ENCODE measurements at regions not wholly inside any gene's neighbourhood (a gene's known extent, or its start where the extent isn't known, plus 50 kb on each side); places are given as distances from the start of the nearest gene placed in this dataset.

- no peak overlapping the region for H3K27ac Mint-ChIP-seq (ENCODE audit: low read depth, unreplicated experiment)
Observed at GRCh38 chr12:16453319-16453718, 105.9 kb downstream of the MGST1 start.

GRCh38 chr12:16454481-16454880 is 107.0 kb downstream of the MGST1 start:
- Mint-ChIP-seq H3K27ac (ENCODE audit: low read depth, unreplicated experiment) (no peak overlapping the region), H3K4me1 (ENCODE audit: insufficient read depth, unreplicated experiment) (no peaks in the 10 kb centered on the region), H3K9me3 (ENCODE audit: unreplicated experiment) (no peaks in the 10 kb centered on the region), H3K4me3 (ENCODE audit: unreplicated experiment) (no peak overlapping the region), H3K36me3 (ENCODE audit: insufficient read depth, unreplicated experiment) (no peaks in the 10 kb centered on the region), H3K27me3 (ENCODE audit: insufficient read depth, unreplicated experiment) (no peaks in the 10 kb centered on the region)
- CTCF ChIA-PET = no interaction called here
- no peak for TF ChIP-seq CTCF (IDR thresholded peaks at IDR 0.05; ENCODE audit: unreplicated experiment)
- DNase-seq (ENCODE audit: unreplicated experiment) = peak; percentile 9
- no TSS peak for BruUV-seq (replicated peaks)
- POLR2A ChIA-PET = no interaction called here
- intact Hi-C loops (cut with micrococcal nuclease) = no loop called here

More at GRCh38 chr12:16453319-16453718, 105.9 kb downstream of the MGST1 start:
- Mint-ChIP-seq H3K9me3 (ENCODE audit: unreplicated experiment) (no peaks in the 10 kb centered on the region), H3K36me3 (ENCODE audit: insufficient read depth, unreplicated experiment) (no peaks in the 10 kb centered on the region), H3K4me1 (ENCODE audit: insufficient read depth, unreplicated experiment) (no peaks in the 10 kb centered on the region), H3K4me3 (ENCODE audit: unreplicated experiment) (no peak overlapping the region), H3K27me3 (ENCODE audit: insufficient read depth, unreplicated experiment) (no peaks in the 10 kb centered on the region)
- no TSS peak for BruUV-seq (replicated peaks)
- no peak for DNase-seq (ENCODE audit: unreplicated experiment)
- intact Hi-C loops (cut with micrococcal nuclease) = no loop called here
- TF ChIP-seq CTCF (IDR thresholded peaks at IDR 0.05; ENCODE audit: unreplicated experiment) = no peak
- ChIA-PET POLR2A (no interaction called here), CTCF (interaction anchor here (0.6 kb wide), 2 partner anchors 153 to 219 kb away, joined by 3 read pairs; partner anchors contain the start of gene LMO3)

GRCh38 chr12:16458521-16459078 is 111.2 kb downstream of the MGST1 start:
- no peak for DNase-seq (ENCODE audit: unreplicated experiment)
- Mint-ChIP-seq H3K4me3 (ENCODE audit: unreplicated experiment) (no peak overlapping the region), H3K9me3 (ENCODE audit: unreplicated experiment) (no peaks in the 10 kb centered on the region), H3K4me1 (ENCODE audit: insufficient read depth, unreplicated experiment) (no peaks in the 10 kb centered on the region), H3K36me3 (ENCODE audit: insufficient read depth, unreplicated experiment) (no peaks in the 10 kb centered on the region), H3K27me3 (ENCODE audit: insufficient read depth, unreplicated experiment) (no peaks in the 10 kb centered on the region), H3K27ac (ENCODE audit: low read depth, unreplicated experiment) (no peak overlapping the region)
- POLR2A ChIA-PET = interaction anchor here (1.0 kb wide), 1 partner anchor 11 kb away, joined by 3 read pairs; no protein-coding TSS in a partner anchor
- no peak for TF ChIP-seq CTCF (IDR thresholded peaks at IDR 0.05; ENCODE audit: unreplicated experiment)
- no TSS peak for BruUV-seq (replicated peaks)
- intact Hi-C loops (cut with micrococcal nuclease) = no loop called here
- CTCF ChIA-PET = interaction anchor here (0.6 kb wide), 1 partner anchor 76 kb away, joined by 3 read pairs; no protein-coding TSS in a partner anchor

- POLR2A ChIA-PET = no interaction called here
Observed at GRCh38 chr12:16467272-16467671, 119.8 kb downstream of the MGST1 start.

More at GRCh38 chr12:16467272-16467671, 119.8 kb downstream of the MGST1 start:
- CTCF ChIA-PET = no interaction called here
- BruUV-seq (replicated peaks) = no TSS peak
- no peak for DNase-seq (ENCODE audit: unreplicated experiment)
- H3K4me1 Mint-ChIP-seq (ENCODE audit: insufficient read depth, unreplicated experiment) = no peaks in the 10 kb centered on the region
- no peak overlapping the region for H3K27ac Mint-ChIP-seq (ENCODE audit: low read depth, unreplicated experiment)
- no peaks in the 10 kb centered on the region for H3K36me3 Mint-ChIP-seq (ENCODE audit: insufficient read depth, unreplicated experiment)
- no peak overlapping the region for H3K4me3 Mint-ChIP-seq (ENCODE audit: unreplicated experiment)
- no peaks in the 10 kb centered on the region for H3K9me3 Mint-ChIP-seq (ENCODE audit: unreplicated experiment)
- H3K27me3 Mint-ChIP-seq (ENCODE audit: insufficient read depth, unreplicated experiment) = no peaks in the 10 kb centered on the region
- intact Hi-C loops (cut with micrococcal nuclease) = no loop called here
- TF ChIP-seq CTCF (IDR thresholded peaks at IDR 0.05; ENCODE audit: unreplicated experiment) = no peak

Data from MCF 10A (cell line).